ENCODE measurements at regions not wholly inside any gene's neighbourhood (a gene's known extent, or its start where the extent isn't known, plus 50 kb on each side); places are given as distances from the start of the nearest gene placed in this dataset.

GRCh38 chr9:78089111-78089510 is 57.5 kb upstream of the GNAQ start:
- TF ChIP-seq, protein P1, sequence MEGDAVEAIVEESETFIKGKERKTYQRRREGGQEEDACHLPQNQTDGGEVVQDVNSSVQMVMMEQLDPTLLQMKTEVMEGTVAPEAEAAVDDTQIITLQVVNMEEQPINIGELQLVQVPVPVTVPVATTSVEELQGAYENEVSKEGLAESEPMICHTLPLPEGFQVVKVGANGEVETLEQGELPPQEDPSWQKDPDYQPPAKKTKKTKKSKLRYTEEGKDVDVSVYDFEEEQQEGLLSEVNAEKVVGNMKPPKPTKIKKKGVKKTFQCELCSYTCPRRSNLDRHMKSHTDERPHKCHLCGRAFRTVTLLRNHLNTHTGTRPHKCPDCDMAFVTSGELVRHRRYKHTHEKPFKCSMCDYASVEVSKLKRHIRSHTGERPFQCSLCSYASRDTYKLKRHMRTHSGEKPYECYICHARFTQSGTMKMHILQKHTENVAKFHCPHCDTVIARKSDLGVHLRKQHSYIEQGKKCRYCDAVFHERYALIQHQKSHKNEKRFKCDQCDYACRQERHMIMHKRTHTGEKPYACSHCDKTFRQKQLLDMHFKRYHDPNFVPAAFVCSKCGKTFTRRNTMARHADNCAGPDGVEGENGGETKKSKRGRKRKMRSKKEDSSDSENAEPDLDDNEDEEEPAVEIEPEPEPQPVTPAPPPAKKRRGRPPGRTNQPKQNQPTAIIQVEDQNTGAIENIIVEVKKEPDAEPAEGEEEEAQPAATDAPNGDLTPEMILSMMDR (IDR thresholded peaks at IDR 0.05), result no peak
- no peak for TF ChIP-seq POLR2A (IDR thresholded peaks at IDR 0.05)
